H9 (cell line): ENCODE measurements at regions not wholly inside any gene's neighbourhood (a gene's known extent, or its start where the extent isn't known, plus 50 kb on each side); places are given as distances from the start of the nearest gene placed in this dataset.
A peak's percentile ranks its signal among the peaks of the same experiment; 100 is the strongest.

Experiments used
- DNase-seq: peaks from one replicate; pipeline ENCODE4 v3.0.0-alpha.2; 2017
- H2AFZ ChIP-seq: one replicate; pipeline ENCODE4 v1.6.1; 2013; ENCODE audit warnings: mild to moderate bottlenecking, low read length, control low read depth, moderate library complexity
- H2AK5ac ChIP-seq: 2 replicates; pipeline ENCODE4 v1.6.1; 2013; ENCODE audit warnings: low read length, control low read depth, mixed read lengths; ENCODE audit not compliant: insufficient read length
- H2BK120ac ChIP-seq: one replicate; pipeline ENCODE4 v1.6.1; 2013; ENCODE audit warnings: low read depth, mild to moderate bottlenecking, low read length, control low read depth, inconsistent platforms; ENCODE audit not compliant: poor library complexity, severe bottlenecking
- H2BK12ac ChIP-seq: 2 replicates; pipeline ENCODE4 v1.6.1; 2013; ENCODE audit warnings: low read length, control low read depth, mixed read lengths, low read depth; ENCODE audit not compliant: insufficient read length
- H2BK15ac ChIP-seq: 2 replicates; pipeline ENCODE4 v1.6.1; 2013; ENCODE audit warnings: low read depth, low read length, control low read depth
- H2BK20ac ChIP-seq: one replicate; pipeline ENCODE4 v1.6.1; 2013; ENCODE audit warnings: low read depth, mild to moderate bottlenecking, low read length, control low read depth, inconsistent platforms; ENCODE audit not compliant: poor library complexity, severe bottlenecking
- H2BK5ac ChIP-seq: 2 replicates; pipeline ENCODE4 v1.6.1; 2013; ENCODE audit warnings: low read length, control low read depth, mixed read lengths; ENCODE audit not compliant: insufficient read length
- H3K14ac ChIP-seq: 2 replicates; pipeline ENCODE4 v1.6.1; 2013; ENCODE audit warnings: low read length, control low read depth; ENCODE audit not compliant: insufficient read depth
- H3K18ac ChIP-seq: 2 replicates; pipeline ENCODE4 v1.6.1; 2013; ENCODE audit warnings: low read depth, mild to moderate bottlenecking, mixed read lengths, low read length, control low read depth; ENCODE audit not compliant: insufficient read length
- H3K23ac ChIP-seq: 2 replicates; pipeline ENCODE4 v1.6.1; 2013; ENCODE audit warnings: low read length, control low read depth, mixed read lengths, low read depth; ENCODE audit not compliant: insufficient read length
- H3K23me2 ChIP-seq: 2 replicates; pipeline ENCODE4 v1.6.1; 2013; ENCODE audit warnings: low read depth, mild to moderate bottlenecking, mixed read lengths, low read length, control low read depth; ENCODE audit not compliant: insufficient read length, poor library complexity, severe bottlenecking
- H3K27ac ChIP-seq: 2 replicates; pipeline ENCODE4 v1.5.1; 2013; ENCODE audit warnings: low read length, control low read depth, mixed read lengths, low read depth; ENCODE audit not compliant: insufficient read length
- H3K27me3 ChIP-seq: 2 replicates; pipeline ENCODE4 v1.6.1; 2013; ENCODE audit warnings: low read length, control low read depth, inconsistent platforms; ENCODE audit not compliant: insufficient read depth
- H3K4ac ChIP-seq: 2 replicates; pipeline ENCODE4 v1.6.1; 2013; ENCODE audit warnings: low read depth, mild to moderate bottlenecking, control low read depth, inconsistent platforms, low read length, moderate library complexity
- H3K4me1 ChIP-seq: 2 replicates; pipeline ENCODE4 v1.6.1; 2013; ENCODE audit warnings: low read length, control low read depth, inconsistent platforms; ENCODE audit not compliant: insufficient read depth
- H3K4me2 ChIP-seq: 2 replicates; pipeline ENCODE4 v1.6.1; 2013; ENCODE audit warnings: low read length, control low read depth, mixed read lengths; ENCODE audit not compliant: insufficient read length, insufficient read depth
- H3K56ac ChIP-seq: 2 replicates; pipeline ENCODE4 v1.6.1; 2013; ENCODE audit warnings: low read depth, mild to moderate bottlenecking, mixed read lengths, low read length, control low read depth; ENCODE audit not compliant: insufficient read length
- H3K79me1 ChIP-seq: 2 replicates; pipeline ENCODE4 v1.6.1; 2013; ENCODE audit warnings: low read depth, mild to moderate bottlenecking, moderate library complexity, low read length, control low read depth, inconsistent platforms; ENCODE audit not compliant: insufficient read depth, poor library complexity, severe bottlenecking
- H3K79me2 ChIP-seq: 2 replicates; pipeline ENCODE4 v1.6.1; 2013; ENCODE audit warnings: low read length, control low read depth, inconsistent platforms; ENCODE audit not compliant: insufficient read depth
- H3K9ac ChIP-seq: 2 replicates; pipeline ENCODE4 v1.6.1; 2013; ENCODE audit warnings: low read length, control low read depth, mixed read lengths; ENCODE audit not compliant: insufficient read length; ENCODE audit errors: extremely low read depth
- H3K9me3 ChIP-seq: one replicate; pipeline ENCODE4 v1.6.1; 2013; ENCODE audit warnings: low read depth, low read length, inconsistent platforms; ENCODE audit not compliant: control insufficient read depth
- H3T11ph ChIP-seq: one replicate; pipeline ENCODE4 v1.6.1; 2013; ENCODE audit warnings: mild to moderate bottlenecking, low read length, control low read depth, inconsistent platforms
- H4K20me1 ChIP-seq: one replicate; pipeline ENCODE4 v1.6.1; 2013; ENCODE audit not compliant: control insufficient read depth, insufficient read length, insufficient read depth
- H4K5ac ChIP-seq: 2 replicates; pipeline ENCODE4 v1.6.1; 2013; ENCODE audit warnings: low read depth, mild to moderate bottlenecking, mixed read lengths, low read length, control low read depth; ENCODE audit not compliant: insufficient read length
- H4K8ac ChIP-seq: replicated peaks from 2 replicates; pipeline ENCODE4 v1.6.1; 2013; ENCODE audit warnings: low read length, control low read depth, mixed read lengths, low read depth; ENCODE audit not compliant: insufficient read length
- H4K91ac ChIP-seq: 2 replicates; pipeline ENCODE4 v1.6.1; 2013; ENCODE audit warnings: low read depth, mild to moderate bottlenecking, moderate library complexity, mixed read lengths, low read length, control low read depth; ENCODE audit not compliant: insufficient read length
- H3K27ac Mint-ChIP-seq, 3 experiments: 2 replicates in 2 of 3; 3 replicates in 1 of 3; pipeline ENCODE4 v1.8.0; 2020 to 2021; ENCODE audit warnings: mixed read lengths in 3 of 3, mild to moderate bottlenecking in 1 of 3, moderate library complexity in 1 of 3
- H3K27me3 Mint-ChIP-seq: 2 replicates; pipeline ENCODE4 v1.8.0; 2021; ENCODE audit warnings: low read depth, mild to moderate bottlenecking, moderate library complexity, mixed read lengths
- H3K36me3 Mint-ChIP-seq, 3 experiments: 2 replicates in 2 of 3; 3 replicates in 1 of 3; pipeline ENCODE4 v1.8.0; 2020 to 2021; ENCODE audit warnings: low read depth in 3 of 3, mixed read lengths in 3 of 3; ENCODE audit not compliant: insufficient read depth in 1 of 3
- H3K4me1 Mint-ChIP-seq, 2 experiments: 2 replicates each; pipeline ENCODE4 v1.8.0; 2020; ENCODE audit warnings: mixed read lengths in 2 of 2
- H3K4me3 Mint-ChIP-seq, 2 experiments: 2 replicates in 1 of 2; 3 replicates in 1 of 2; pipeline ENCODE4 v1.8.0; 2020 to 2021; ENCODE audit warnings: mild to moderate bottlenecking in 2 of 2, mixed read lengths in 2 of 2, moderate library complexity in 1 of 2
- H3K9me3 Mint-ChIP-seq, 2 experiments: 2 replicates in 1 of 2; 3 replicates in 1 of 2; pipeline ENCODE4 v1.8.0; 2020; ENCODE audit warnings: mild to moderate bottlenecking in 2 of 2, mixed read lengths in 2 of 2, moderate library complexity in 1 of 2
- CTCF ChIP-seq: fragments of 200-600 bp; sonication (generic); conservative IDR thresholded peaks from 3 replicates; pipeline ENCODE4 v1.8.0; 2021; ENCODE audit warnings: antibody characterized with exemption, mild to moderate bottlenecking
- WGBS: extraction: QIAGEN DNeasy Blood & Tissue Kit; methylation state at CpG from one replicate; pipeline ENCODE4 v1.1.7; 2013; ENCODE audit warnings: missing lambda C conversion rate, low lambda C conversion rate, mixed read lengths; ENCODE audit not compliant: insufficient read length; ENCODE audit errors: extremely low coverage; 5-methylcytosine and 5-hydroxymethylcytosine counted together

GRCh38 chr21:38643404-38644023 lies 145.2 kb upstream of the ERG start:
- Mint-ChIP-seq H3K9me3 (peaks cover 9 to 17% of the 10 kb centered on the region in 2 experiments), H3K36me3 (peaks cover 0 to 8% (median 6%) of the 10 kb centered on the region in 3 experiments; a peak in 4 of 7 replicates), H3K27ac (no peak overlapping the region), H3K4me1 (peaks cover 21 to 22% of the 10 kb centered on the region in 2 experiments), H3K4me3 (no peak overlapping the region), H3K27me3 (peaks cover 11% of the 10 kb centered on the region)
- H4K5ac ChIP-seq: no peak overlapping the region
- no peak overlapping the region for H4K91ac ChIP-seq
- no peak overlapping the region for H3K23ac ChIP-seq
- no CpG with 5 or more reads among the region's 7 CpGs for WGBS
- no peak overlapping the region for H2BK120ac ChIP-seq
- H3K4ac ChIP-seq: no peak overlapping the region
- peak overlapping the region; percentile 2 for H3K4me2 ChIP-seq
- no peak overlapping the region for H2AFZ ChIP-seq
- no peak overlapping the region for H3K18ac ChIP-seq
- no peak for DNase-seq
- H3K56ac ChIP-seq: no peak overlapping the region
- H3K27me3 ChIP-seq: no peaks in the 10 kb centered on the region
- H3T11ph ChIP-seq: no peak overlapping the region
- H2AK5ac ChIP-seq: no peak overlapping the region
- no peak for TF ChIP-seq CTCF
- no peak overlapping the region for H4K8ac ChIP-seq
- H2BK20ac ChIP-seq: no peak overlapping the region
- no peak overlapping the region for H2BK12ac ChIP-seq
- H3K14ac ChIP-seq: no peak overlapping the region
- H3K79me2 ChIP-seq: no peaks in the 10 kb centered on the region
- H2BK5ac ChIP-seq: no peak overlapping the region
- peaks cover 6% of the 10 kb centered on the region; the same call in 1 of the 2 replicates for H3K4me1 ChIP-seq
- no peaks in the 10 kb centered on the region for H3K79me1 ChIP-seq
- H3K9ac ChIP-seq: no peak overlapping the region
- H4K20me1 ChIP-seq: no peaks in the 10 kb centered on the region
- H3K23me2 ChIP-seq: no peaks in the 10 kb centered on the region
- H2BK15ac ChIP-seq: no peak overlapping the region
- no peaks in the 10 kb centered on the region for H3K9me3 ChIP-seq
- no peak overlapping the region for H3K27ac ChIP-seq
